Nucleus accumbens (tissue), 56 donors: ENCODE measurements at regions not wholly inside any gene's neighbourhood (a gene's known extent, or its start where the extent isn't known, plus 50 kb on each side); places are given as distances from the start of the nearest gene placed in this dataset.

Experiments used
- DNase-seq, 56 donors: peaks; one replicate each; lab custom pipeline; 2025; lab: John Stamatoyannopoulos, UW

DNA sequence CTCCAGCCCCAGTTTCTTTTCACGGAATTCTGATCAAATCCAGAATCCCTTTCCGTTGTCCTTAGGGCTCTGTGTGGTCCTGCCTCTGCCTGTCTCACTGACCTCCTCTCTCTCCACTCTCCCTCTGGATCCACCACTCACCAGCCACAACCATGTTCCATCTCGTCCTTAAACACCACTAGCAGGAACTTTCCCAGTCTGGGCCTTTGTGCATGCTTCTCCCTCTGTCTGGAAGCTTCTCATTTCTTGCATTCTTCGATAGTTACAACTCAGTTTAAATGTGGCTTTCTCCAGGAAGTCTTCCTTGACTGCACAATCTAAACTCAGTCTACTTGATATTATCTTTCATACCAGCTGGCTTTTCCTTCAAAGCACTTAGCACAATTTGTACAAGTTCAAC lies 117.7 kb upstream of the MSX2 start:
- DNase-seq, result no peak

DNA sequence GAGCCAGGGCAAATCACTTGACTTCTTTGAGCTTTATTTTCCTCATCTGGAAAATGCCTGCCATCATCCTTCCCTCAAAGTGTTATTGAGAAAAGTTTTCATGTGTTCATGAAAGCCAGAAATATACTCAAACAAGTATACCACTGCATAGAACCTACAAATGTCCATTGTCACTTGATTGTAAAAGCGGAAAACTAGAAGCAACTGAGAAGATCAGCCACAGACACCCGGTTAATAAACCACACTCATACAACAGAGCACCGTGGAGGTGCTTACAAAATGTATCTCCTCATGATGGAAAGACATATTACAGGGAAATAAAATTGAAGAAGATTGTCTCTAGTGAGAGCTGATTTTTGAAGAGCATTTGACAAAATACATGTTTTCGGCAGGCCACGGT lies 117.2 kb upstream of the MSX2 start:
- no peak for DNase-seq

DNA sequence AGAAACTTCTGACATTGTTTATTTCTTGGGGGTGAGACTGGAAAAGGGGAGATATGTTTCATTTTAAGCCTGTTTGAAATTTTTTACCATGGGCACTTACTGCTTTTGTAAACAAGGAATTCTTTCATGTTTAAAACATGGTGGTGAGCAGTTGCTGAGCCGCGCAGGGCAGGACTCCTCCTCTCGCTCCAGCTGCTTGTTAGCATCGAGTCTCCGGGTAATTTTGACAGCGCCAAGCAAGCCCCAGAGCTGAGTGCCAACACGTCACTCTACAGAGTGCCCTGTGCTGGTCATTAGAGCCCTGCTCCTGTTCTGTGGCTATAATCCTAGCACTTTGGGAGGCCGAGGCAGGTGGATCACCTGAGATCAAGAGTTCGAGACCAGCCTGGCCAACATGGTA lies 116.5 kb upstream of the MSX2 start:
- DNase-seq, result no peak

DNA sequence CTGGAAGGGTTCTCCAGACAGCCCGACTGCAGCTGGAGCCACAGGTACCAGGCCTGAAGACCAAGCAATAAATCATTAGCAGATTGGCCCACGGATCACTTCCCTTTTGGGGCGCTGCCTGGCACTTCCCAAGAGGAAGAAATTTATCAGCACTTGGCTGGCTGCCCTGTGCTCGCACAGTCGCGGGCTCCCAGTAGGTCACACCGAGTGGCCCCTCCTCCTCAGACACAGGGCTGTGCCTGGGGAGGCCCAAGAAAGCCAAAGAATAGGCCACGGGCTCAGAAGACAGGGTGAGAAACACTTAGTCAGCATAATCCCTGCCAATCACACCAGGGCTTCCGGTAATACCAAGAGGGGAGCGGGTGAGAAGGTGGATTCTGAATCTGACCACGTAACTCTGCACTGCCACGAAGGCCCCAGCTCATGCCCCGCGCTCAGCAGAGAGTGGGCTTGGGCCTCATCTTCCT lies 115.7 kb upstream of the MSX2 start:
- DNase-seq, result peak in 20 of 56 donors; percentile 1 to 49 (median 11)

DNA sequence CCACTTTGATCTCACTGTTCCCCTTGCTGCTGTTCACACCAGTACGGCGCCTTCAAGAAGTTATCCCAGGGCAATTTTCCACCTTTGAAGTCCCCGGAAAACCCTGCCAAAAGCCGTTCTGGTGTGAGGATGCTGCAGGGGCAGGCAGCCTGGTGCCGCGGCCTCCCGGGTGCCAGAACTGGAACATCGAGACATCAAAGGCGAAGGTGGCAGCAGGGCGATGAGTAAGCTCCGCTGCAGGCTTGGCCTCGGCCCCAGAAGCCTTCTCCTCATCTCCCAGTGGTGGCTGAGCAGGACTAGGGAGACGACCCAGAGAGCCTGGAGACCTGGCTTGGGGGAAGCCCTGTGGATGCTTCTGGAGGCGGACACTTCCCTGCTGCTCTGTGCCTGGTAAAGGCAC lies 115.3 kb upstream of the MSX2 start:
- no peak for DNase-seq

DNA sequence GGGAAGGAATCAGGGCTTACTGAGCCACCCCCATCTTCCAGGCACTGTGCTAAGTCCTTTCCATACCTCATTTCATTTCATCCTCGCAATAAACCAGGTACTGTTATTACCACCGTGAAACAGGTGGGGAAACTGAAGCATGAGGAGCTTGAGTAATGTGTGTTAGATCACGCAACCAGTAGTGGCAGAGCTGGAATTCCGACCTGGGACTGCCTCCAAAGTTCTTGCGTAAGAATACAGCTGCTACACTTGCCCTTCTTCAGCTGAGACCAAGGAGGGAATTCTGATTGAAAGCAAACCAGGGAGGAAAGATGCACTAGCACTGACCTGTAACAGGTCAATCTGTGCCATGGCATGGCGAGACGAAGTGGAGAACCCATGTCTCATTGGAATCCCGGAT lies 113.4 kb upstream of the MSX2 start:
- no peak for DNase-seq

DNA sequence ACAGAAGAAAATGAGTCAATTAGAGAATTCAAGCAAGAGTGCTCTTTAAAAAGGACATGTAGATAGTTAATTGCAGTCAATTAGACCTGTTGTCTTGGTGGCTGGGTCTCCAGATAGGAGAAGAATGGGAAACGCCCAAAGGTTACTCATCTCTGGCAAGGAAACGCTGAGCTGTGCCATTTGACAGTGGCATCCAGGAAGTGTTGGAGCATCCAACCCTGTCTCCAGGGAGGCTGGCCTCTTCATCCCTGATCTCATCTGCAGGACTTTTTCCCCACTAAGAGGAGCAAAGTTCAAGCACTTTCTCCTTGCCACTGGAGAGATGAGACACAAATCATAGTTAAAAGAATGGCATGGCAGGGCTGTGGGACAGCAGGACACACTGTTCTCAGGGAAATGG lies 111.7 kb upstream of the MSX2 start:
- no peak for DNase-seq

DNA sequence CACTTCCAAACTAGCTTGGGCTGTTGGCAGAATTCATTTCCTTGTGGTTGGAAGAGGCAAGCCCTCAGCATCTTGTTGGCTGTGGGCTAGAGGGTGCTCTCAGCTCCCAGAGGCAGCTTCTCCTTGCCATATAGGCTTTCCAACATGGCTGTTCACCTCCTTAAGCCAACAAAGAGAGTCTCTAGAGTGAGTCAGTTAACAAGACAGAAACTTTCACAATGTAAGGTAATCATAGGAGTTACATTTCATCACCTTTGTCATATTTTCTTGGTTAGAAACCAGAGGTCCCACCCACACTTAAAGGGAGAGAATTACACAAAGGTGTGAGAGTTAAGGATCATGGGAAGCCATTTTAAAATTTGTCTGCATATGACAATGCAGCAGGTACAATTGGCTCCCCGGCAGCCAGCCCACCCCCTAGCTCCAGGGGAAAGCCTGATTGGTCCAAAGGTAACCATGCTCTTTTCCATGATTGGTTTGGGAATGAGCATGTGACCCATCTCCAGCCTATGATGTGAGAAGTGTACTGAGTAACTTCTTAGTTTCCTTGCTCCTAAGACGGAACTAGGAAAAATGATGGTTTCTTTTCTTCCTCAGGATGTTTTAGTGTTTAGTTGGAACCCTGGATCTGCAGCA lies 109.8 kb upstream of the MSX2 start:
- no peak for DNase-seq

DNA sequence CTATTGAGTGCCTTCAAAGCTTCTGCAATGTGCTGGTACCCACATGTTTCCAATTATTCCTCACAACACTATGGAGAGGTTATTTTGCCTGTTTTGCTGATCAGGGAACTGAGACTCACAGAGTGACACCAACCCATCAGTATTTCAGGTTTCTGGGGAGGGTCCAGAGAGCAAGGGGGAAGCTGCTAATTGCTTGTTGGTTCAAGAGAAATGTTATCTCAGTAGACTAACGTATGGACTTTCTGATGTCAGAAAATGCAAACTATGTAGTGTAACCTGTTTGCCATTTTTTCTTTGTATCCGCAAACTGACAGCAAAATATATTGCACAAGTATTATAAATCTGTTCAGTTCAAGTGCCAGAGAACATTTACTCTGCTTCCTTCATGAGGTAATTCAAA lies 108.3 kb upstream of the MSX2 start:
- no peak for DNase-seq

DNA sequence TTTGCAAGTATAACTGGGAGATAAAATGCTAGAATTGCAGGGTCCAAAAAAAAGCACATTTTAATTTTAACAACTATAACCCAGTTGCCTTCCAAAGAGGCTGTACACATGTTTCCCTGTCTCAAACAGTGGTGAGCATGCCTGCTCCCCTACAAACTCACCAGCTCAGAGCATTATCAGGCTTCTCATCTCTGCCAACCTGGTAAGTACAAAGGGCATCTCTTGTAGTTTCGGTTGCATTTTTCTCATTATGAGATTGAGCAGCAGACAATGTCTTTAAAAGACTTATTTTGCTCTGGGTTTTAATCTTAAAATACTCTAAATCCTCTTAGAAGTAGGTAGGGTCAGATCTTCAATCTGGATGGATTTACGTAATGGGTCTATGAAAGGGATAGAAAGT lies 107.1 kb upstream of the MSX2 start:
- no peak for DNase-seq

DNA sequence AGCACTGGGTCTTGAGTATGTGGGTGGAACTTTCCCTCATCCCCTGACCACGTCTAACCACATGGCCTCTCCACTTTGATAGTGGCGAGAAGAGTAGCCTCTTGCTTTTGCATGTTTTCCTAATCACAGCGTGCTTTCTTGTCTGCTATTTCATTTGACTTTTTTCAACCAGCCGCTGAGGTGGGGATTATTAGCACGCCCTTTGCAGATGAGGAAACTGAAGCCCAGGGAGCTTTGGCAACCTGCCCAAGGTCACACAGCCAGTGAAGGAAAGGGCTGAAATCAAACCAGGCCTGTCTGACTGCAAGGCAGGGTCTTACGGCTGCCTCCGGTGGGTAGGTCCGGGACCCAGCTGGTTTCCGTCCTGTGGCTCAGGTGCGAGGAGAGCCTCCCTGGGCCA lies 106.5 kb upstream of the MSX2 start:
- DNase-seq, result no peak

DNA sequence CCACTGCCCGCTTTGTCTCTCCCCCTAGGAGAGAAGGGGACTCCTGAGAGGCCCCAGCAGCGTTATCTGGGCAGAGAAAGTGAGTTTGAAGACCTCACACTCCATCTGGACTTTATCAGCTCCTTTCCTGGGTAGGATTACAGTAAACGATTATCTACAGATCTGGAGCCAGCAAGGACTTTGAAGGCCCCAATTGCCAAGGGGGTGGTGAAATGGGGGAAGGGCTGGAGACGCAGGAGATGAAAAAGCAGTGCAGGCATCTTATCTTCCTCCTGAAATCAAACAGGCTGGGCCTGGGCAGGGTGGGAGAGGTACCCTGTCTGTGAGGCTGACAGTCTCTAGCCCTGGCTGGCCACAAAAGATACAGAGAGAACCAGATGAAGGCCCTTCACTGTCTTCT lies 105.8 kb upstream of the MSX2 start:
- no peak for DNase-seq

DNA sequence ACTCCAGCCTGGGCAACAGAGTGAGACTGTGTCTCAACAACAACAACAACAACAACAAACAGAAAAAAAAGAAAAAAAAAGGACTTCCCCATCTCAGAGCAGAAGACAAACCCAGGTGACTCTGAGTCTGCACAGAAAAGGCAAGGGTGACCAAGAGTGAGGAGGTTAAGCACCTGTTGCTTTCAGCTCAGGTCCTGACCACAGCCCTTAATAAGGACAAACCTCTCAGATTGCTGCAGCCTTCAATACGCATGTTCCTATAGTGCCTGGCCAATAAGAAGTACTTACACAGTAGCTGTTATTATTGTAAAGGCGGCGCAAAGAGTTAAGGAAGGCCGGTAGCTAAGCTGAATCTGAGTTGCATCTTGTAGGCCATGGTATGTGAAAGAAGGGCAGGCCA lies 102.3 kb upstream of the MSX2 start:
- no peak for DNase-seq

DNA sequence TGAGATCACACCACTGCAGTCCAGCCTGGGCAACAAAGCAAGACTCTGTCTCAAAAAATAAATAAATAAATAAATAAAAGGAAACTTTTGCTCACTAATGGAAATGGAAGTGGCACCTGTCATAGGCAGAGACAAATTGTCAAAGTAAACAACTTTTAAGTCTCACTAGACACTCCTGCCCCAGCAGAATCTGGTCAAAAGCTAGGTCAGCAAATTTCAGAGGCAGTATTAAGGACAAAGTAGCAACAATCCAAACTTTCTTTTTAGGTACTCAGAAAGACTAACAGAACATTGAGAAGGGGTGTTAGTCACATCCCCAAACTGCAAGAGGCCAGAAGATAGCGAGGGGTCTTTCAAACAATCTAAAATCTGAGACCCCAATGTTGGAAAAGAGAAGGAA lies 101.4 kb upstream of the MSX2 start:
- no peak for DNase-seq

DNA sequence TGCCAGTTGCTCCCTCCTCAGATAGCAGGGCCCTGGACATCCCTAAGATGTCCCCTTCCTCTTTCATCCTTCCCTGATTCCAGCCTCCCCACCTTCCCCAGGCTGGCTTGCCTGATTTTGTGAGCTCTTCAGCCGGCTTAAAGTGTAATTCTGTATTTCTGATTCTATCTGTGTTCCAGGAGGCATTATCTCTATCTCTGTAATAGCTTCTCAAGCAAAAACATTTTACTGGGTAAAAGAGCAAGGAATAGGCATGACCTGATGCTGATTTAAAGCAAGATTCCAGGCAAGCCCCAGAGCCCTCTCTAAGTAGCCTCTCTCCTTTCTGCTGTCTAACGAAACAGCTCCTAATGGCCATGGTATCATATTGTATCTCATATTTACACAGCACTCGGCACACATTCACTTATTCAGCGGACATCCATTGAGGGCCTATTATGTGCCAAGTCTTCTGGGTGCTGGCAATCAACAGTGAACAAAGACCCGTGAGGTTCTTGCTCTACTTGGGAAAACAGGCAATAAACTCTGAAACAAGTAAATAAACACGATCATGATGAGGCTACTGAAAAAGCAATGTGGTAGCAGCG lies 100.9 kb upstream of the MSX2 start:
- no peak for DNase-seq

DNA sequence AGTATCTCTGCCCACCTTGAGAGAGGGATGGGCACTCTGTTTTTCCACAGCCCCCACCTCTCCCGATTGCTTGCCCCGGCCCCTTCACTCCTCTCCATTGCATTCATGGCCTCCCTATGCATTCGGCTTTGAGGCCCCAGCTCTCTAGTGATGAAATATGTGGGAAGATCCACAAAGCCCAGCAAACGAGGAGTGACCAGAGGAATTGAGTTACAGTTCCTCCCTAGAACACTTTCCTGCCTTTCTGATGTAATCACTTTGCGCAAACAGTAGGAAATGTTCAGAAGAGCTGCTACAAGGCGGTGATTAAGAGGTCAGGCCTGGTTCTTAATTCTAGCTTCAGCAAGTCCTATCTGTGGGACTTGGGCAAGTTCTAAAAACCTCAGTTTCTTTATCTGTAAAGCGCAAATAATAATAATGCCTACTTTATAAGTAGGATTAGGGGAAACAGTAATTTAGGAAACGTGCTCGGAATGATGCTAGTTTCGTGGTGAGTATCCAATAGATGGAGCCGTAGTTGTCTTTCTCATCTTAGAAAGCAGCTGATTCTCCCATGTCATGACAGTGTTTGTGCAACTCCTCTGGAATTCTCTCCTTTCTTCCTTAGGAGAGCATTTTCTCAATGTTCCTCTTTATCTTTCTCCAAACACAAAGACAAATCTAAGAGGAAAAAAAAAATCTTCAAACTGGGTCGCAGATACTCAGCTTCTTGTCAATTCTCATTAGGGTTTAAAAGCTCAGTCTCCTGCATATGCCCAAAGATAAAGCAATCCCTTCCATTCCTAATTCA lies 99.5 kb upstream of the MSX2 start:
- no peak for DNase-seq

DNA sequence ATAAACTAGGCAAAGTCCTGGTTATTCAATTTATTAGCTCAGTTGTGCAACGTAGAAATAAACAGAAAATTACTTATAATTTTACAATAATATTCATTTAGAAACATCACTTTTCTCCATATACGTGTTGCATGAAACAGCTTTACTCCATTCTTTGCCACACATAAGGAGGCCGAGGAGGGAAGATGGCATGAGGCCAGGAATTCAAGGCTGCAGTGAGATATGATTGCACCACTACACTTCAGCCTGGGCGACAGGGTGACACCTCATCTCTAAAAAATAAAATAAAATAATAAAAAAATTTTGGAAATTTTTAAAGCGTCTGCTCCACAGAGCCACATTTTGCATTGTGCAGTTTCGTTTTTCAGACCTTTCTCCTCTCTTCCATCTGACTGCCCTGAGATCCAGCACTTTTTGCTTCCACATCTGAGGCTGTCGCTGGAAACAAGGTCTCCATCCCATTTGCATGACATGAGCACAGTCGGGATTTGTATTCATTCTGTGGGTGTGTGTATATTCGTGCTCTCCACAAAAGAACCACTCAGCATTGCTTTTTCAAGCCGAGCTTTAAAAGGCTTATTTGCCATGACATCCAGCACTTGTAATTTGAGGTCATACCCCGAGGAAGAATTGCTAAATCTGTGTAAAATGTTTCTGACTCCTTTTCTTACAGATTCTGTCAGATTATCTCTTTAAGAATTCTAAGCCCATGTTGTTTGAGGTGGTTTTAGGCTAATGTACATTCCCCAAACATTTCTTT lies 98.6 kb upstream of the MSX2 start:
- peak in 4 of 56 donors; percentile 3 to 17 (median 14) for DNase-seq

DNA sequence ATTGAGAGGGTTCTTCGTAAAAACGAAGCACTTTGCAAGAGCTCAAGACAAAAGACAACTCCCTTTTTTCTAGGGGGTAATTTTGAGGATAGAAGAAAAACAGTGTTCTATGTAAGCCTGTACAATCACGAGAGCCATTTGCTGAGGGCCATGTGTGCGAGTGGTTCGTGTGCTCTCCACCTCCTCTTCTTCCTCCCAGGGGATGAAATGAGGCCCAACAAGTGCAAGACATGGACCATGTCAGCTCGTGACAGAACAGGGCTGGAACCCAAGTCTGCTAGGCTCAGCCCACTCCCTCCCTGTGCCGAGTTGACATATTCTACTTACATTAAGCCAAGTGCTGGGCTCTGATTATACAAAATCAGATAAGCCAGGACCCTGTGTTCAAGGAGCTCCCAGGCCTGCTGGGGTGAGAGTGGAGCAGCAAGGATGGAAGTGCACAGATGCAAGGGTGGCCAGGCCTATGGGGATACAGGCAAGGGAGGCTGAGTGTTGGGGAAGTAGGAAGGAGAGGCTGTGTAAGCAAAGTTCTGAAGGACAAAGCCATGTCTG lies 97.9 kb upstream of the MSX2 start:
- DNase-seq, result no peak

DNA sequence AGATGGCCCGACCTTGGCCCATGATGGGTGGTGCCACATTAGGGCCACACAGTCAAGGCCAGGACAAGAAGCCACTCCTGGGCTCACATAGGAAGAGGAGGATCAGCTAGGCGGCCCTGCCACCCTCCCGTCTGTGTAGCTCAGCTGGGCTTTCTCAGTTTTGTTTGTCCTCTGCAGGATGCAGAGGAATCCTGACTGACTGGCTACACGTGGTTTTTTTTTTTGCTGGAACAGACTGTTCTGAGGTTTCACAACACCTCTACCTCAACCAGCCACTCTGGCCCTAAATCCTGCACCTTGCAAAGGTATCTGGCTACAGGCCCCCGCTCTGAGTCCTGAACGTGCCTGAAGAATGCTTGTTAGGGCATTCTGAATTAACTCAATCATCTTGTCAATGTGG lies 88.3 kb upstream of the MSX2 start:
- DNase-seq, result no peak

DNA sequence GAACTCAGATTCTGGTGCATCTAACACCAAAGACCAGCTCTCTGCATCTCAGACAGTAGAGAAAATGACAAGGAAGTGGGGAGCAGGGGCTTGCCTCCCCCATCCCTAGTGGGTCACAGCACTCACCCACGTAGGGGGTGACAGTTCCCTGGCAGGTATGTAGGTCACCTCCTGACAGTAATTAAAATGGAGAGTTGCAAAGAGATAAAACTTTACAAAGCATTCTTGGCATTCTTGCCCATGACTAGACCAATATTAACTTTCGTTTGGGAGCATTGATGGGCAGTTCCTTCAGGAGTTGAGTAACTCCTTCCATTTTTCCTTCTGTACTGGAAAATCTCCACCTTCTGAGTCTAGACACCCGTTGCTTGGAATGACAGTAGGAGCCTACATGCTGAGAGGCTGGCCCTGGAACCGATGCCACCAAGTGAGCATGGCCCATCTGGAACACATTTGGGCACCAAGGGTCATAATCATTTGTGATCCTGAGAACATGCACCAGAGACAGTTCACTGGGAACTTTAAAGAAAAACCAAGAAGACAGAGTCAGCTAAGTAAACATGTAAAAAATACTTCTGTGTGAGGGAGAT lies 81.5 kb upstream of the MSX2 start:
- no peak for DNase-seq

DNA sequence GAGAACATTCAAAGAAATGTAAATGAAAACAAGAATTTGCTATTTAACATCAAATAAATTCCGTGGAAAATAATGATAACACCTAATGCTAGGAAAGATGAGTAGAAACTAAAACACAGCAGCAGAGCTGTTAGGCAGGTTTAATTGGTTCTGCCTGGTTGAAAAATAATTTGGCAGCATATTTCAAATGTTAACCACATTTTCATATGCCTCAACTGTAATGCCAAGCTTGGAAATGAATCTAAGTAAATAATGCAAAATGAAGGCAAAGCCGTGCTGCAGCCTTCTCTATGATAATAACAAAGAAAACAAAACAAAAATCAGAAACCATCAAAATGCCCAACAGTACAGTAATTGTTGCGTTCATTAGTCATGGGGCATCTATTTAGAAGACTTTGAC lies 79.9 kb upstream of the MSX2 start:
- DNase-seq, result no peak
